Right renal pelvis (tissue), 4 donors: ENCODE measurements at regions not wholly inside any gene's neighbourhood (a gene's known extent, or its start where the extent isn't known, plus 50 kb on each side); places are given as distances from the start of the nearest gene placed in this dataset.

Experiments used
- DNase-seq, 4 donors: peaks; one replicate each; pipeline ENCODE4 v3.0.0-alpha.2; 2013; ENCODE audit warnings: low read depth in 4 of 4, low spot score in 3 of 4, missing footprints in 1 of 4

- DNase-seq: peak; percentile 12 to 25 (median 14)
Observed at GRCh38 chr2:79453918-79454317, 58.9 kb upstream of the CTNNA2 start.

- no peak for DNase-seq
Observed at GRCh38 chr2:79452651-79453050, 60.2 kb upstream of the CTNNA2 start.

GRCh38 chr2:79447463-79447862 is 65.4 kb upstream of the CTNNA2 start:
- no peak for DNase-seq

- DNase-seq: no peak
Observed at GRCh38 chr2:79446313-79446712, 66.5 kb upstream of the CTNNA2 start.

GRCh38 chr2:79437433-79438267 is 75.2 kb upstream of the CTNNA2 start:
- no peak for DNase-seq

- DNase-seq: no peak
Observed at GRCh38 chr2:79434362-79434761, 78.5 kb upstream of the CTNNA2 start.

- no peak for DNase-seq
Observed at GRCh38 chr2:79432731-79433146, 80.1 kb upstream of the CTNNA2 start.

GRCh38 chr2:79428745-79429144 is 84.1 kb upstream of the CTNNA2 start:
- DNase-seq: no peak

GRCh38 chr2:79414690-79415089 is 98.2 kb upstream of the CTNNA2 start:
- DNase-seq: no peak

- DNase-seq: no peak
Observed at GRCh38 chr2:79394485-79394859, 118.4 kb upstream of the CTNNA2 start.

GRCh38 chr2:79393806-79394484 is 118.9 kb upstream of the CTNNA2 start:
- DNase-seq: peak in 3 of 4 donors; percentile 1 to 9 (median 7)

- no peak for DNase-seq
Observed at GRCh38 chr2:79393107-79393685, 119.7 kb upstream of the CTNNA2 start.

- no peak for DNase-seq
Observed at GRCh38 chr2:79389481-79389880, 123.4 kb upstream of the CTNNA2 start.

GRCh38 chr2:79388024-79388423 is 124.8 kb upstream of the CTNNA2 start:
- no peak for DNase-seq

GRCh38 chr2:79387431-79387830 is 125.4 kb upstream of the CTNNA2 start:
- no peak for DNase-seq

GRCh38 chr2:79383681-79384080 is 129.2 kb upstream of the CTNNA2 start:
- DNase-seq: no peak

GRCh38 chr2:79375817-79376216 is 137.0 kb upstream of the CTNNA2 start:
- no peak for DNase-seq

GRCh38 chr2:79373358-79374130 is 139.3 kb upstream of the CTNNA2 start:
- no peak for DNase-seq

GRCh38 chr2:79370976-79371538 is 141.8 kb upstream of the CTNNA2 start:
- DNase-seq: no peak

- no peak for DNase-seq
Observed at GRCh38 chr2:79369127-79369526, 143.7 kb upstream of the CTNNA2 start.
